HepG2 (cell line): ENCODE measurements at regions not wholly inside any gene's neighbourhood (a gene's known extent, or its start where the extent isn't known, plus 50 kb on each side); places are given as distances from the start of the nearest gene placed in this dataset.

Source experiments
- ATAC-seq: fragments of 200-7000 bp; cut with Tn5 transposase; 3 replicates; pipeline ENCODE4 v1.9.1; 2020; ENCODE audit warnings: mild to moderate bottlenecking, moderate library complexity
- BruUV-seq: library from RNA; stranded (reverse); fragments of 400-500 nt; replicated peaks from 2 replicates; lab custom pipeline; 2021; lab: Mats Ljungman, UMichigan
- CTCF ChIA-PET: fragments of 300-600 bp; formaldehyde crosslinking; extraction: SDS; loops from one replicate; lab custom pipeline; 2021; ENCODE audit warnings: low total read pairs, inconsistent platforms, low intra/inter-chr PET ratio; lab: Yijun Ruan, JAX
- POLR2A ChIA-PET: fragments of 350-600 bp; sonication (Branson Sonifier 250); formaldehyde crosslinking; loops from one replicate; lab custom pipeline; 2020; ENCODE audit warnings: antibody characterized with exemption, inconsistent platforms; lab: Yijun Ruan, JAX
- DNase-seq: peaks from one replicate; pipeline ENCODE4 v3.0.0-alpha.2; 2015; ENCODE audit warnings: low spot score
- FAIRE-seq: peaks from 3 replicates; lab custom pipeline; 2011; peaks lifted over from hg19 to GRCh38; lab: Jason Lieb, UNC
- H2AFZ ChIP-seq: one replicate; pipeline ENCODE4 v1.6.1; 2011; ENCODE audit warnings: low read length, inconsistent platforms
- H3K27ac ChIP-seq: fragments of 300-600 bp; 3 replicates; pipeline ENCODE4 v1.8.0; 2011; ENCODE audit warnings: mixed run types, mild to moderate bottlenecking, mixed read lengths, low read length, inconsistent platforms; ENCODE audit not compliant: insufficient read depth; ENCODE audit errors: extremely low read length
- H3K27me3 ChIP-seq, 2 experiments: fragments of 200-600 bp in 1 of 2; 2 replicates in 1 of 2; 3 replicates in 1 of 2; pipeline versions ENCODE4 v1.6.0 to v1.8.0; 2011; ENCODE audit warnings: low read length in 2 of 2, mild to moderate bottlenecking in 2 of 2, moderate library complexity in 2 of 2, inconsistent platforms in 1 of 2; ENCODE audit not compliant: insufficient read depth in 2 of 2, control insufficient read depth in 1 of 2
- H3K36me3 ChIP-seq, 2 experiments: fragments of 200-600 bp in 1 of 2; replicated peaks in 1 of 2; 2 replicates in 1 of 2; 3 replicates in 1 of 2; pipeline versions ENCODE4 v1.5.1 to v1.8.0; 2011; ENCODE audit warnings: low read length in 2 of 2, inconsistent platforms in 1 of 2; ENCODE audit not compliant: insufficient read depth in 2 of 2, control insufficient read depth in 1 of 2
- H3K4me1 ChIP-seq: 2 replicates; pipeline ENCODE4 v1.5.1; 2012; ENCODE audit warnings: low read length, inconsistent platforms; ENCODE audit not compliant: insufficient read depth
- H3K4me2 ChIP-seq: 2 replicates; pipeline ENCODE4 v1.6.0; 2011; ENCODE audit warnings: low read depth, low read length, inconsistent platforms
- H3K4me3 ChIP-seq, 3 experiments: fragments of 200-600 bp in 1 of 3; sonication (generic), shearing (Covaris generic) in 1 of 3; replicated peaks in 1 of 3; 2 replicates each; pipeline ENCODE4 v1.5.1; 2011 to 2016; ENCODE audit warnings: low read length in 3 of 3, inconsistent platforms in 2 of 3, low read depth in 2 of 3, mild to moderate bottlenecking in 2 of 3, control low read depth in 1 of 3, mixed read lengths in 1 of 3; ENCODE audit not compliant: insufficient read depth in 1 of 3
- H3K79me2 ChIP-seq: one replicate; pipeline ENCODE4 v1.6.1; 2011; ENCODE audit warnings: low read length, inconsistent platforms; ENCODE audit not compliant: insufficient read depth
- H3K9ac ChIP-seq: 2 replicates; pipeline ENCODE4 v1.6.0; 2011; ENCODE audit warnings: mild to moderate bottlenecking, low read depth, low read length, inconsistent platforms; ENCODE audit not compliant: insufficient read depth
- H3K9me3 ChIP-seq: 2 replicates; pipeline ENCODE4 v1.5.1; 2012; ENCODE audit warnings: mild to moderate bottlenecking, low read length
- H4K20me1 ChIP-seq: 2 replicates; pipeline ENCODE4 v1.6.0; 2011; ENCODE audit warnings: inconsistent platforms, mild to moderate bottlenecking, low read length, moderate library complexity; ENCODE audit not compliant: insufficient read depth
- AGO2 ChIP-seq: fragments of 200-400 bp; formaldehyde crosslinking; optimal IDR thresholded peaks from 2 replicates; pipeline ENCODE3; 2017; ENCODE audit warnings: mild to moderate bottlenecking, low read depth, low read length, moderate library complexity
- ERF ChIP-seq: IDR thresholded peaks from 2 replicates; pipeline ENCODE4 v1.6.1; 2018; ENCODE audit warnings: missing biosample characterization, missing genetic modification reagents
- FOSL2 ChIP-seq: sonication (generic); formaldehyde crosslinking; IDR thresholded peaks from 2 replicates; pipeline ENCODE4 v1.4.0; 2020; ENCODE audit warnings: missing genetic modification reagents
- HMG20A ChIP-seq: IDR thresholded peaks from 2 replicates; pipeline ENCODE4 v1.6.1; 2016; ENCODE audit warnings: borderline replicate concordance
- JDP2 ChIP-seq: sonication (generic); formaldehyde crosslinking; IDR thresholded peaks from 2 replicates; pipeline ENCODE4 v1.8.1; 2022; ENCODE audit warnings: missing genetic modification reagents, borderline replicate concordance
- MEF2D ChIP-seq: sonication (generic); formaldehyde crosslinking; IDR thresholded peaks from 2 replicates; pipeline ENCODE4 v1.5.1; 2020; ENCODE audit warnings: mild to moderate bottlenecking, missing genetic modification reagents
- NAIF1 ChIP-seq: sonication (generic); formaldehyde crosslinking; IDR thresholded peaks from 2 replicates; pipeline ENCODE4 v1.5.0; 2020; ENCODE audit warnings: mild to moderate bottlenecking, missing genetic modification reagents, borderline replicate concordance
- NKX3-1 ChIP-seq: sonication (generic); formaldehyde crosslinking; IDR thresholded peaks from 2 replicates; pipeline ENCODE4 v1.5.0; 2020; ENCODE audit warnings: missing genetic modification reagents
- NPAS2 ChIP-seq: sonication (generic); formaldehyde crosslinking; IDR thresholded peaks from 2 replicates; pipeline ENCODE4 v1.8.0; 2022; ENCODE audit warnings: mild to moderate bottlenecking, missing genetic modification reagents, borderline replicate concordance
- NR2C2 ChIP-seq: sonication (generic); formaldehyde crosslinking; IDR thresholded peaks from 2 replicates; pipeline ENCODE4 v1.4.0; 2020; ENCODE audit warnings: missing genetic modification reagents, mild to moderate bottlenecking, moderate library complexity, borderline replicate concordance
- PRDM10 ChIP-seq: sonication (generic); formaldehyde crosslinking; IDR thresholded peaks from 2 replicates; pipeline ENCODE4 v1.4.0; 2020; ENCODE audit warnings: low read depth, missing genetic modification reagents
- SMYD3 ChIP-seq: sonication (generic); formaldehyde crosslinking; IDR thresholded peaks from 2 replicates; pipeline ENCODE4 v1.8.1; 2023; ENCODE audit warnings: mild to moderate bottlenecking, missing genetic modification reagents
- TFDP2 ChIP-seq: sonication (generic); formaldehyde crosslinking; IDR thresholded peaks from 2 replicates; pipeline ENCODE4 v1.4.0; 2020; ENCODE audit warnings: missing genetic modification reagents
- U2AF1 ChIP-seq: fragments of 200-400 bp; formaldehyde crosslinking; optimal IDR thresholded peaks from 2 replicates; pipeline ENCODE3; 2017; ENCODE audit warnings: mild to moderate bottlenecking, low read depth, low read length
- YEATS2 ChIP-seq: sonication (generic); formaldehyde crosslinking; IDR thresholded peaks from 2 replicates; pipeline ENCODE4 v1.4.0; 2020; ENCODE audit warnings: missing genetic modification reagents, borderline replicate concordance
- ZBTB33 ChIP-seq: sonication (generic); formaldehyde crosslinking; IDR thresholded peaks from 2 replicates; pipeline ENCODE4 v1.4.0; 2020; ENCODE audit warnings: missing genetic modification reagents
- ZKSCAN1 ChIP-seq: fragments of 150-350 bp; IDR thresholded peaks from 2 replicates; pipeline ENCODE4 v1.6.1; 2014; ENCODE audit warnings: low read length
- ZNF274 ChIP-seq: sonication (generic); formaldehyde crosslinking; IDR thresholded peaks from 2 replicates; pipeline ENCODE4 v1.5.1; 2020; ENCODE audit warnings: mild to moderate bottlenecking, missing genetic modification reagents
- ZNF326 ChIP-seq: sonication (generic); formaldehyde crosslinking; IDR thresholded peaks from 2 replicates; pipeline ENCODE4 v1.4.0; 2020; ENCODE audit warnings: missing genetic modification reagents, borderline replicate concordance
- ZNF547 ChIP-seq: sonication (generic); formaldehyde crosslinking; IDR thresholded peaks from 2 replicates; pipeline ENCODE4 v1.5.1; 2020; ENCODE audit warnings: mild to moderate bottlenecking, missing genetic modification reagents
- in situ Hi-C: cut with HindIII; loops from 2 replicates; pipeline ENCODE4 v1.10.0; 2017; ENCODE audit warnings: low pct_unique_long_range_greater_than_20kb; ENCODE audit not compliant: extremely low pct_ligation_motif_present
- intact Hi-C: fragments of 100-400 bp; cut with micrococcal nuclease; formaldehyde crosslinking; loops from one replicate; pipeline ENCODE4 v1.10.0; 2022; ENCODE audit not compliant: unreplicated experiment

- POLR2A ChIA-PET: no interaction called here
- no peaks in the 10 kb centered on the region for H4K20me1 ChIP-seq
- CTCF ChIA-PET: no interaction called here
- in situ Hi-C loops: loop anchor here (10.0 to 25.0 kb wide), 2 partner anchors 118 to 700 kb away; no protein-coding TSS in a partner anchor
- H3K9me3 ChIP-seq: no peaks in the 10 kb centered on the region
- TF ChIP-seq PRDM10 (CRISPR knock-in tag): no peak
- TF ChIP-seq MEF2D (CRISPR knock-in tag): no peak
- no peak for TF ChIP-seq NR2C2 (CRISPR knock-in tag)
- TF ChIP-seq NKX3-1 (CRISPR knock-in tag): no peak
- no peak for TF ChIP-seq ZNF547 (CRISPR knock-in tag)
- TF ChIP-seq FOSL2 (CRISPR knock-in tag): no peak
- TF ChIP-seq NPAS2: no peak
- TF ChIP-seq ZKSCAN1: no peak
- TF ChIP-seq ERF: no peak
- TF ChIP-seq ZNF326 (CRISPR knock-in tag): no peak
- TF ChIP-seq SMYD3 (CRISPR knock-in tag): no peak
- no peak for TF ChIP-seq HMG20A (CRISPR knock-in tag)
- TF ChIP-seq ZNF274: no peak
- TF ChIP-seq TFDP2 (CRISPR knock-in tag): no peak
- no peak for TF ChIP-seq U2AF1
- no peak for TF ChIP-seq AGO2
- TF ChIP-seq YEATS2: no peak
- TF ChIP-seq ZBTB33: no peak
- TF ChIP-seq JDP2 (CRISPR knock-in tag): no peak
- no peak for TF ChIP-seq NAIF1 (CRISPR knock-in tag)
- TF ChIP-seq, all 625 proteins: peak for 0
- no peaks in the 10 kb centered on the region for H3K27me3 ChIP-seq
- ATAC-seq (no peak), DNase-seq (no peak), FAIRE-seq (no peak)
- H3K9ac ChIP-seq: no peak overlapping the region
- no peaks in the 10 kb centered on the region for H3K79me2 ChIP-seq
- H3K36me3 ChIP-seq: no peaks in the 10 kb centered on the region
- no peaks in the 10 kb centered on the region for H3K4me1 ChIP-seq
- no peak overlapping the region for H3K27ac ChIP-seq
- no peak overlapping the region for H3K4me2 ChIP-seq
- intact Hi-C loops: no loop called here
- no TSS peak for BruUV-seq
- H2AFZ ChIP-seq: no peak overlapping the region
- H3K4me3 ChIP-seq: no peak overlapping the region
Observed at GRCh38 chr6:71387179-71387578, 98.6 kb downstream of the OGFRL1 start.
